NB4 (cell line): ENCODE measurements at regions not wholly inside any gene's neighbourhood (a gene's known extent, or its start where the extent isn't known, plus 50 kb on each side); places are given as distances from the start of the nearest gene placed in this dataset.
A peak's percentile ranks its signal among the peaks of the same experiment; 100 is the strongest.

Experiments
- DNase-seq: peaks from one replicate; pipeline ENCODE4 v3.0.0; 2010; ENCODE audit warnings: low read depth
- H3K4me3 ChIP-seq: one replicate; pipeline ENCODE4 v1.5.1; 2011; ENCODE audit warnings: mild to moderate bottlenecking, low read depth, low read length, moderate library complexity
- MYC ChIP-seq: IDR thresholded peaks from 2 replicates; pipeline ENCODE4 v1.6.1; 2011; ENCODE audit warnings: low read depth, low read length
- POLR2A ChIP-seq: IDR thresholded peaks from 2 replicates; pipeline ENCODE4 v1.6.1; 2011; ENCODE audit warnings: mild to moderate bottlenecking; ENCODE audit not compliant: insufficient read length; ENCODE audit errors: extremely low read depth
- TF ChIP-seq, protein P1 (sequence below): IDR thresholded peaks from 2 replicates; pipeline ENCODE4 v1.6.1; 2011; ENCODE audit warnings: low read depth, low read length
- TF ChIP-seq, protein P2 (sequence below): IDR thresholded peaks from one replicate; pipeline ENCODE4 v1.5.1; 2012; ENCODE audit warnings: low read depth, low read length

DNA sequence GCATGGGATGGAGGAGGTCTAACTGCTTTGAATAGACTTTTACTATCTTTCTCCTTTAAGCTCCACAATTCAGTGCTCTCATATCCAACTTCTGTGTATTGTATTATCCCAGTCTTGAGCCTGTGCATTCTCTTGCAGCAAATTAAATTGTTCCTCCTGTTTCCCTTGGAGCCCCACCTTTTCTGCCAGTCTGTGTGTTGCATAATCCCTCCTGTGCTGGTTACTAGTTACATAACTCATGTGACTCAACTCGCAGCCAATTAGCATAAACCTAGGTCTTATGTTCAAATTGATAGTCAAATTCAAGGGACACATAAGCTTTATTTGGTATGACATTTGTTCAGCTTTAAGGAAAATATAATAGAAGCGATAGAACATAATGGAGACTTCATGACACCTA, 1863.5 kb downstream of the MRPL39 start:
- no peak for TF ChIP-seq MYC
- TF ChIP-seq POLR2A, result no peak
- TF ChIP-seq, protein P1, sequence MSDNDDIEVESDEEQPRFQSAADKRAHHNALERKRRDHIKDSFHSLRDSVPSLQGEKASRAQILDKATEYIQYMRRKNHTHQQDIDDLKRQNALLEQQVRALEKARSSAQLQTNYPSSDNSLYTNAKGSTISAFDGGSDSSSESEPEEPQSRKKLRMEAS, result no peak
- TF ChIP-seq, protein P2, sequence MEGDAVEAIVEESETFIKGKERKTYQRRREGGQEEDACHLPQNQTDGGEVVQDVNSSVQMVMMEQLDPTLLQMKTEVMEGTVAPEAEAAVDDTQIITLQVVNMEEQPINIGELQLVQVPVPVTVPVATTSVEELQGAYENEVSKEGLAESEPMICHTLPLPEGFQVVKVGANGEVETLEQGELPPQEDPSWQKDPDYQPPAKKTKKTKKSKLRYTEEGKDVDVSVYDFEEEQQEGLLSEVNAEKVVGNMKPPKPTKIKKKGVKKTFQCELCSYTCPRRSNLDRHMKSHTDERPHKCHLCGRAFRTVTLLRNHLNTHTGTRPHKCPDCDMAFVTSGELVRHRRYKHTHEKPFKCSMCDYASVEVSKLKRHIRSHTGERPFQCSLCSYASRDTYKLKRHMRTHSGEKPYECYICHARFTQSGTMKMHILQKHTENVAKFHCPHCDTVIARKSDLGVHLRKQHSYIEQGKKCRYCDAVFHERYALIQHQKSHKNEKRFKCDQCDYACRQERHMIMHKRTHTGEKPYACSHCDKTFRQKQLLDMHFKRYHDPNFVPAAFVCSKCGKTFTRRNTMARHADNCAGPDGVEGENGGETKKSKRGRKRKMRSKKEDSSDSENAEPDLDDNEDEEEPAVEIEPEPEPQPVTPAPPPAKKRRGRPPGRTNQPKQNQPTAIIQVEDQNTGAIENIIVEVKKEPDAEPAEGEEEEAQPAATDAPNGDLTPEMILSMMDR, result no peak
- DNase-seq, result peak; percentile 33
- H3K4me3 ChIP-seq, result no peak overlapping the region

DNA sequence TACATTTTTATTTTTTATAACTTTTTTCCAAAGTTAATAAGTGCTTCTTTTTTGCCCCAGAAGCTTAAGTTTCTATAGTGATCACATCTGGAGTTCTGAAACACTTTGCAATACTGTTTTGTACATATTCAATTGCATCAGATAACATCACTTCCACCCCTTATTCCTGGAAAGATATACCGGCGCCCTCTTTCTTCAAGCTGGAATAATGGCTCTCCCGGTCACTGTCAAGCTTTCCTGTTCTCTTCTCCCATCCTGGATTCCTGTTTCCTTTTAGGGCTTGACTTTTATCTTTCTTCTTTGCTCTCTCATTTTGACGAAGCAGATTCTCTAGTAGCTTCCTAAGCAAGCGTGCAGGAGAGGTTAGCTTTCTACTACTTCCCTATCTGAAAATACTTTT, 1866.8 kb downstream of the MRPL39 start:
- no peak overlapping the region for H3K4me3 ChIP-seq
- TF ChIP-seq, protein P2, result no peak
- no peak for TF ChIP-seq POLR2A
- TF ChIP-seq, protein P1, result no peak
- no peak for TF ChIP-seq MYC
- DNase-seq, result no peak

DNA sequence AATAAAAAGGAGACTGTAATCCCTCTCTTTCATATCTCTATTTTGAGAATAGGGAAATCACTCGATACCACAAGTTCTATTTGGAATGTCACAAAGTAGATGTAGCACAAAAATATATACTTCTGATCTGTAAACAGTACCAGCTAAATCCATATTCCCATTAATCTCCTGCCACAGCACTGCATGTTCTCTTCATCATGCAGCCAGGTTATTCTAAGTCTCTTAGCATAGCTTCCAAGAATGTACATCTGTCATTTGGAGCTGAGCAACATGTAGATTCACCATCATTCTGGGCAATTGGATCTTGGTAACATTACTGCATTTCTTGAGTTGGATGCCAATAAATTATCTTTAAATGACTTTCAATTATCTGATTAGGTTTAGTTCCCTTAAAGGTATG, 1874.5 kb downstream of the MRPL39 start:
- no peak overlapping the region for H3K4me3 ChIP-seq

DNA sequence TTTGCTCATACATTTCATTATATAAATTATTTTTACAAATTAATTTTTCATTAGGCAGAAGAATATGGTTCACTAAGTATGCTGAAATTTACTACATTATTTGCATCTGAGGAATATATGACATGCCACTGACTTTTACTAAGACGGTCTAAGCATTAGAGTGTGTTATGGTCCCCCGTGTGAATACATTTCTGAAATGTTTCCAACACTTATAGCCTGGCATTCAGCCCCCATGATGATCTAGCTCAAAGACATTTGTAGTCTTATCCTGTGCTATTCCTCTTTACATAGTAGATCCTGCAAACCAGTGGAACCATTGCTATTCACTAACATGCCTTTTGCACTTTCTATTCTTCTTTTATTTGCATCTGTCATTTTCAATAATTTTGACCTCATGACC, 1878.0 kb downstream of the MRPL39 start:
- no peak for DNase-seq
- H3K4me3 ChIP-seq, result no peak overlapping the region
- TF ChIP-seq, protein P1, result no peak
- no peak for TF ChIP-seq MYC
- no peak for TF ChIP-seq POLR2A
- TF ChIP-seq, protein P2, result no peak

More for the DNA sequence above, 1874.5 kb downstream of the MRPL39 start:
- no peak for DNase-seq
- TF ChIP-seq, protein P1, result no peak
- TF ChIP-seq, protein P2, result no peak

DNA sequence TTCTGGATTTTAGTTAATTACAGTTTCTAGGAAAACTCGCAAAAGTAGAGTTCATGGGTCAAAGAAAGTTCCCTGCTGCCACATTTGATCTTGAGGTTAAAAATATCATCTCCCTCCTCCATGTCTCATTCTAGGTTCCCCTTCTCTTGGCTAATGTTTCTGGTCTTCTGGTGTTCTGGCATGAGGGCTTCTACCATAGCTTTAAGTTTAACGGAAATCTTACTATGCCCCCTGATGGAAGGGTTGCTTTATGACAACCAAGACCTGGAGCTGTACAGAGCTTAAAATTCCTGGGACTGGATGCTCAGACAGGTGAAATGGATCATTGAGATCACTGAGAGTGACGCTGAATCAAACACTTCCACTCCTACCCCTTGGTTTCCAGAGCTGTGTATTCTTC, 1881.7 kb downstream of the MRPL39 start:
- H3K4me3 ChIP-seq, result no peak overlapping the region
- TF ChIP-seq, protein P2, result peak; percentile 14
- TF ChIP-seq POLR2A, result no peak
- DNase-seq, result peak; percentile 16
